ENCODE measurements at regions not wholly inside any gene's neighbourhood (a gene's known extent, or its start where the extent isn't known, plus 50 kb on each side); places are given as distances from the start of the nearest gene placed in this dataset.

DNA sequence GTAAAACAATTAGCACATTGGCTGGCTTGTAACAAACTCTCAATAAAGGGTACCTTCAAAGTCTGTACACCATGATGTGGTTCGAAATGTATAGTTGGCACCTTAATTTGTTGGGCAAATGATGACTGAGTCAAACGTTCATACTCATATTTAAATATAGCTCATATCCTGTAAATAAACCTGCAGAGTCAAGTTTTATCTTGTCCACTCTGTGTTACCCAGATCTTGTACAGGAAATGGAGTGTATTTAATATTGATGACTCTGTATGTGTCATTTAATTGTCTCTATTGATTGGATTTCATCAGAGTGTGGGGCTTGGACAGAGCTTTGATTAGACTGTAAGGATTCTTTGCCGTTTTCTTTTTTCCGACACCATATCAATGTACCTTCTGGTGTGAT, 805.6 kb upstream of the ZEB2 start:
- TF ChIP-seq, protein P1, sequence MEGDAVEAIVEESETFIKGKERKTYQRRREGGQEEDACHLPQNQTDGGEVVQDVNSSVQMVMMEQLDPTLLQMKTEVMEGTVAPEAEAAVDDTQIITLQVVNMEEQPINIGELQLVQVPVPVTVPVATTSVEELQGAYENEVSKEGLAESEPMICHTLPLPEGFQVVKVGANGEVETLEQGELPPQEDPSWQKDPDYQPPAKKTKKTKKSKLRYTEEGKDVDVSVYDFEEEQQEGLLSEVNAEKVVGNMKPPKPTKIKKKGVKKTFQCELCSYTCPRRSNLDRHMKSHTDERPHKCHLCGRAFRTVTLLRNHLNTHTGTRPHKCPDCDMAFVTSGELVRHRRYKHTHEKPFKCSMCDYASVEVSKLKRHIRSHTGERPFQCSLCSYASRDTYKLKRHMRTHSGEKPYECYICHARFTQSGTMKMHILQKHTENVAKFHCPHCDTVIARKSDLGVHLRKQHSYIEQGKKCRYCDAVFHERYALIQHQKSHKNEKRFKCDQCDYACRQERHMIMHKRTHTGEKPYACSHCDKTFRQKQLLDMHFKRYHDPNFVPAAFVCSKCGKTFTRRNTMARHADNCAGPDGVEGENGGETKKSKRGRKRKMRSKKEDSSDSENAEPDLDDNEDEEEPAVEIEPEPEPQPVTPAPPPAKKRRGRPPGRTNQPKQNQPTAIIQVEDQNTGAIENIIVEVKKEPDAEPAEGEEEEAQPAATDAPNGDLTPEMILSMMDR (IDR thresholded peaks at IDR 0.05): no peak
- no peak for TF ChIP-seq POLR2A (IDR thresholded peaks at IDR 0.05)
